ENCODE measurements at regions not wholly inside any gene's neighbourhood (a gene's known extent, or its start where the extent isn't known, plus 50 kb on each side); places are given as distances from the start of the nearest gene placed in this dataset.

DNA sequence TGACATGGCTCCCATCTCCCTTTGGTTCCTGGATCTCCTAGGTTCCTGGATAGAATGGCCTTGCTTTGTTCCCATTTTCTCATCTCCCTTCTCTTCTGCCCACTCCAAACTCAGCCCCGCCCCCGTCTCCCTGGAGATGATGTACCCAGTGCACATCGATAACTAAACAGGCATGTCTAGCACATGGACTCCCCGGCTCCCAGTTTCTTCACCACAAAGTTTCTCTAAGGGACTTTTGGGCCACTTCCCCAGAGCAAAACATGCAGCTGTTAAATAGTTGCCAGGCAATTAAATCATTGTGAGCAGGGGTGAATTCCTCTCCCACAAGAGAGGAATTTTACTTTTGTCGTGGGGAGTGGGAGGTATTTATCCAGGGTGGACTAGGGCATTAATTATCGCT lies 259.0 kb downstream of the GADD45G start:
- intact Hi-C loops (cut with DNase I) = no loop called here
- DNase-seq (peak in 1 of 4 donors; percentile 29), ATAC-seq (no peak)
- Histone ChIP-seq H3K4me3 (no peak overlapping the region), H3K4me1 (no peaks in the 10 kb centered on the region), H3K27me3 (no peaks in the 10 kb centered on the region), H3K27ac (no peak overlapping the region), H3K9me3 (no peaks in the 10 kb centered on the region), H3K36me3 (no peaks in the 10 kb centered on the region)
- TF ChIP-seq, protein P1, sequence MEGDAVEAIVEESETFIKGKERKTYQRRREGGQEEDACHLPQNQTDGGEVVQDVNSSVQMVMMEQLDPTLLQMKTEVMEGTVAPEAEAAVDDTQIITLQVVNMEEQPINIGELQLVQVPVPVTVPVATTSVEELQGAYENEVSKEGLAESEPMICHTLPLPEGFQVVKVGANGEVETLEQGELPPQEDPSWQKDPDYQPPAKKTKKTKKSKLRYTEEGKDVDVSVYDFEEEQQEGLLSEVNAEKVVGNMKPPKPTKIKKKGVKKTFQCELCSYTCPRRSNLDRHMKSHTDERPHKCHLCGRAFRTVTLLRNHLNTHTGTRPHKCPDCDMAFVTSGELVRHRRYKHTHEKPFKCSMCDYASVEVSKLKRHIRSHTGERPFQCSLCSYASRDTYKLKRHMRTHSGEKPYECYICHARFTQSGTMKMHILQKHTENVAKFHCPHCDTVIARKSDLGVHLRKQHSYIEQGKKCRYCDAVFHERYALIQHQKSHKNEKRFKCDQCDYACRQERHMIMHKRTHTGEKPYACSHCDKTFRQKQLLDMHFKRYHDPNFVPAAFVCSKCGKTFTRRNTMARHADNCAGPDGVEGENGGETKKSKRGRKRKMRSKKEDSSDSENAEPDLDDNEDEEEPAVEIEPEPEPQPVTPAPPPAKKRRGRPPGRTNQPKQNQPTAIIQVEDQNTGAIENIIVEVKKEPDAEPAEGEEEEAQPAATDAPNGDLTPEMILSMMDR (IDR thresholded peaks at IDR 0.05) = no peak

GRCh38 chr9:89864257-89864656 lies 259.4 kb downstream of the GADD45G start:
- ATAC-seq (no peak), DNase-seq (peak in 2 of 4 donors; percentile 25 to 42)
- TF ChIP-seq, protein P1 (IDR thresholded peaks at IDR 0.05) = no peak
- Histone ChIP-seq H3K27me3 (no peaks in the 10 kb centered on the region), H3K4me1 (no peaks in the 10 kb centered on the region), H3K27ac (no peak overlapping the region), H3K9me3 (no peaks in the 10 kb centered on the region), H3K36me3 (no peaks in the 10 kb centered on the region), H3K4me3 (no peak overlapping the region)
- intact Hi-C loops (cut with DNase I) = no loop called here

DNA sequence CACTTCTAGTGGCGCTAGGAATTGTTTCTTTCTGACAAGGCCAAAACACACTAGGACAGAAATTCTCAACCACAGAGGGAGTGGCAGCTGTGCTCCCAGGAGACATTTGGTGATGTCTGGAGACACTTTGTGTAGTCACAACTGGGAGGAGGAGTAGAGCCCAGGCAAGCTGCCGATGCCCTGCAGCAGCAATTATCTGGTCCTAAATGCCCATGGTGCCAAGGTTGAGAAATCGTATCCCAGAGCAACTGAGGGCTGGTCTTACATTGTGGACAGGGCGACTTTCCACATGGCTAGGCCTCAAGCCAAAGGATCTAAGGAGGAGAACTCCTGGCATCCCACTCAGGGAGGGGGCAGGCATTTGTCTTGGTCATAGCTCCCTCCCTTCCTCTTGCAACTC lies 259.9 kb downstream of the GADD45G start:
- Histone ChIP-seq H3K27me3 (no peaks in the 10 kb centered on the region), H3K9me3 (no peaks in the 10 kb centered on the region), H3K36me3 (no peaks in the 10 kb centered on the region), H3K4me1 (no peaks in the 10 kb centered on the region), H3K4me3 (no peak overlapping the region), H3K27ac (no peak overlapping the region)
- ATAC-seq (no peak), DNase-seq (peak in 1 of 4 donors; percentile 12)
- TF ChIP-seq, protein P1 (IDR thresholded peaks at IDR 0.05) = no peak
- intact Hi-C loops (cut with DNase I) = no loop called here

DNA sequence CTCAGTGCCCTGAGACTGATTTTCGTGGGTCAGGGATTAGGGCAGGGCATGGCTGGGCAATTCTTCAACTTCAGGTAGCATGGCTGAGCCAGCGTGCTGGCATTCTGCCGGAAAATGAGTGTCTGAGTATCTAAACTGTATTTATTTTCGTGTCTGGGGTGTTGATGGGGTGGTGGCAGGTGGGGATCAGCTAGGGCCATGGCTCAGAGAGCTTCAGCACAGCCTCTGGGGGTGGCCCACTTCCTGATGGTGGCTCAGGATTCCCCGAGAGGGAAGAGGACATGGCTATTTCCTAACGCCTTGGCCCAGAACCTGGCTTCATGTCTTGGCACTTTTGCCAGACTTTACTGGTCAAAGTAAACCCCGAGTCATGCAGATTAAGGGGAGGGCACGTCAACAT lies 260.5 kb downstream of the GADD45G start:
- TF ChIP-seq, protein P1 (IDR thresholded peaks at IDR 0.05) = no peak
- no peak for ATAC-seq

DNA sequence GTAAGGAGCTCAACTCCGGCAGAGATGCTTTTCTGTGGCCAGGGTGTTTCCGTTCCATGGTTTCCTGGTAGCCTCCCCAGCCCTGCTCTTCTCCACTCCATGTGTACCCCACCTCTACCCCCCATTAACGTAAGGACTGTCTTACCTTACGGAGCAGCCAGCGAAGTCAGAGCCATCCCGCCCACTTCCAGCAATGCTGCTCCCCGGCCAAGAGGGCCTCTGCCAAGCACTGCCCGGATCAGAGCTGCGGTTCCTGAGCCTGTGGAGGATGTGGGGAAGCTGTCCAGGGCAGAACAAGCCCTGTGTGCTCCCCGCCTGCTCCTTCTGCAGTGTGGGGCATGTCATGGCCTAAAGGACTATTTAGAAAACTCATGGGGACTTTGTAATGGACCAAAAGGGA lies 261.2 kb downstream of the GADD45G start:
- intact Hi-C loops (cut with DNase I) = no loop called here
- no peak overlapping the region for H3K27ac ChIP-seq
- H3K9me3 ChIP-seq = no peaks in the 10 kb centered on the region
- peak in 1 of 4 donors; percentile 21 for DNase-seq
- TF ChIP-seq, protein P1 (IDR thresholded peaks at IDR 0.05) = no peak
- no peaks in the 10 kb centered on the region for H3K4me1 ChIP-seq
- H3K36me3 ChIP-seq = no peaks in the 10 kb centered on the region
- no peak for ATAC-seq
- no peak overlapping the region for H3K4me3 ChIP-seq
- H3K27me3 ChIP-seq = no peaks in the 10 kb centered on the region

More for the DNA sequence above, 260.5 kb downstream of the GADD45G start:
- intact Hi-C loops (cut with DNase I) = no loop called here
- DNase-seq = peak in 1 of 4 donors; percentile 14
- Histone ChIP-seq H3K9me3 (no peaks in the 10 kb centered on the region), H3K4me3 (no peak overlapping the region), H3K27me3 (no peaks in the 10 kb centered on the region), H3K27ac (no peak overlapping the region), H3K4me1 (no peaks in the 10 kb centered on the region), H3K36me3 (no peaks in the 10 kb centered on the region)
